ENCODE measurements at regions not wholly inside any gene's neighbourhood (a gene's known extent, or its start where the extent isn't known, plus 50 kb on each side); places are given as distances from the start of the nearest gene placed in this dataset.

GRCh38 chr4:119688446-119688845, 59.8 kb upstream of the PDE5A start:
- TF ChIP-seq MXI1 (IDR thresholded peaks at IDR 0.05; ENCODE audit: borderline replicate concordance, low read depth, low read length): no peak
- no peak for TF ChIP-seq CTCF (conservative IDR thresholded peaks at IDR 0.05; ENCODE audit: low read depth, low read length)
- no peak for TF ChIP-seq MAZ (IDR thresholded peaks at IDR 0.05; ENCODE audit: borderline replicate concordance, low read depth, low read length)
